ENCODE measurements at regions not wholly inside any gene's neighbourhood (a gene's known extent, or its start where the extent isn't known, plus 50 kb on each side); places are given as distances from the start of the nearest gene placed in this dataset.

DNA sequence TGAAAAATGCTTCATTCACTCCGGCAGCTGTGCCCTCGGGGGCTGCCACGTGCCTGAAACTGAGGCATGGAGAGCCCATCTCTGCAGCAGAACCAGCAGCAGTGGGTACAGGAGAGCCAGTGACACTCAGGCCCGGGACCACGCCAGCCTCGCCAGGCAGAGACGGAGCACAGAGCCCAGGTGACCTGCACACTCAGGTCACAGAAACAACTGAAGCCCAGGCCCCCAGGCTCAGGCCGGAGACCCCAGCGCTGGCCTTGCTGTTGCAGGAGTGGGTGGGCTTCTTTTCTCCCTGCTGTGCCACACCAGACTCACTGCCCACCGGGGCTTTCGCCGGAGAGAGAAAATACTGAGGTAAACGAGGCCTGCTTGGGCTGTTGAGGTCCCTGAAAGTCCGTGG is 117.3 kb downstream of the SOX1 start:
- H3K79me1 ChIP-seq (ENCODE audit: low read length) = no peaks in the 10 kb centered on the region
- H3K36me3 ChIP-seq (ENCODE audit: control insufficient read depth in 1 of 2, insufficient read depth in 2 of 2, low read length in 2 of 2) = no peaks in the 10 kb centered on the region
- no peak overlapping the region for H2AK5ac ChIP-seq (ENCODE audit: low read length)
- no peak overlapping the region for H3K14ac ChIP-seq (ENCODE audit: low read length)
- H2BK5ac ChIP-seq (ENCODE audit: low read depth, low read length, poor library complexity) = no peak overlapping the region
- no peak overlapping the region for H2BK120ac ChIP-seq (ENCODE audit: insufficient read depth, low read length, poor library complexity)
- peaks cover 5% of the 10 kb centered on the region for H3K9me3 ChIP-seq (ENCODE audit: insufficient read depth, low read depth, low read length)
- H4K8ac ChIP-seq (ENCODE audit: low read depth, low read length) = no peak overlapping the region
- no peak overlapping the region for H3K18ac ChIP-seq (ENCODE audit: low read length)
- no peak overlapping the region for H3K23ac ChIP-seq (ENCODE audit: low read length)
- H3K4me1 ChIP-seq (ENCODE audit: control insufficient read depth in 1 of 2, insufficient read depth in 2 of 2, low read length in 2 of 2) = no peaks in the 10 kb centered on the region
- no peak overlapping the region for H3K4me3 ChIP-seq (ENCODE audit: low read depth, low read length)
- H3K27ac ChIP-seq (ENCODE audit: low read depth, low read length) = no peak overlapping the region
- H3K9ac ChIP-seq (ENCODE audit: low read length) = no peak overlapping the region
- H3K4ac ChIP-seq (ENCODE audit: low read depth, low read length) = no peak overlapping the region
- H3K79me2 ChIP-seq (ENCODE audit: control insufficient read depth, insufficient read depth, low read length, poor library complexity) = no peaks in the 10 kb centered on the region
- no peak overlapping the region for H4K91ac ChIP-seq (ENCODE audit: low read depth, low read length)
- no peak overlapping the region for H2BK12ac ChIP-seq (ENCODE audit: low read length)
- no peak overlapping the region for H2AFZ ChIP-seq (ENCODE audit: insufficient read depth, low read length, poor library complexity)
- no peak for DNase-seq
- no peaks in the 10 kb centered on the region for H3K27me3 ChIP-seq (ENCODE audit: insufficient read depth, low read length)
- no peak overlapping the region for H4K12ac ChIP-seq (ENCODE audit: low read depth, low read length)
- no CpG with 5 or more reads among the region's 14 CpGs for WGBS (ENCODE audit: extremely low coverage, insufficient coverage, insufficient read length)
- H3K4me2 ChIP-seq (ENCODE audit: low read length) = no peak overlapping the region

DNA sequence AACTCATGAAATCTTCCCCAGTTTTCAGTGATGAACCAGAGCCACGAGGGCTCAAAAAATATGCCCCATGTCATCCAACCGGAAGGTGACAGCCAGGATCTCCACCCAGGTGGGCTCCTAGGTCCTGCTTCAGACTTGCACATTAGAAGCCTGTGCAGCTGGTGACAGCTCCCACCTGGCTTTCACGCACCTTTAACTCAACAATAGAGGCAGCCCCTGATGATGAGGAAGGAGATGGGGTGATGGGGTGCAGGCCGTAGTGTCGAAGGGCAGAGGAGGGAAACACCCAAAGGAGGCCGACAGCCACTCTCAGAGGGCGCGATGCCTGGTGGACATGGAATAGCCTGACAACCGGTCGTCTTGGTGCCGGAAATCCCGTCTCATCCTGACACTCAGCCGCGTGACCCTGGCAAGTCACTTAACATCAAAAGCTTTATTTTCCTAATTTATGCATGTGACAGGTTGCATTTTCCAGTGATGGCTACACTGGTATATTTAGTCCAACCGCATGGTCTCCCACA is 118.0 kb downstream of the SOX1 start:
- Histone ChIP-seq H4K91ac (ENCODE audit: low read depth, low read length) (no peak overlapping the region), H3K4ac (ENCODE audit: low read depth, low read length) (no peak overlapping the region), H3K36me3 (ENCODE audit: control insufficient read depth in 1 of 2, insufficient read depth in 2 of 2, low read length in 2 of 2) (no peaks in the 10 kb centered on the region), H3K14ac (ENCODE audit: low read length) (no peak overlapping the region), H3K9ac (ENCODE audit: low read length) (no peak overlapping the region), H3K27me3 (ENCODE audit: insufficient read depth, low read length) (no peaks in the 10 kb centered on the region), H3K4me1 (ENCODE audit: control insufficient read depth in 1 of 2, insufficient read depth in 2 of 2, low read length in 2 of 2) (no peaks in the 10 kb centered on the region), H3K18ac (ENCODE audit: low read length) (no peak overlapping the region), H4K8ac (ENCODE audit: low read depth, low read length) (no peak overlapping the region), H4K12ac (ENCODE audit: low read depth, low read length) (no peak overlapping the region), H3K4me3 (ENCODE audit: low read depth, low read length) (no peak overlapping the region), H3K27ac (ENCODE audit: low read depth, low read length) (no peak overlapping the region), H2AK5ac (ENCODE audit: low read length) (no peak overlapping the region), H2BK5ac (ENCODE audit: low read depth, low read length, poor library complexity) (no peak overlapping the region), H2AFZ (ENCODE audit: insufficient read depth, low read length, poor library complexity) (no peak overlapping the region), H2BK120ac (ENCODE audit: insufficient read depth, low read length, poor library complexity) (no peak overlapping the region), H3K79me2 (ENCODE audit: control insufficient read depth, insufficient read depth, low read length, poor library complexity) (no peaks in the 10 kb centered on the region), H3K79me1 (ENCODE audit: low read length) (no peaks in the 10 kb centered on the region), H2BK12ac (ENCODE audit: low read length) (no peak overlapping the region), H3K23ac (ENCODE audit: low read length) (no peak overlapping the region), H3K9me3 (ENCODE audit: insufficient read depth, low read depth, low read length) (peaks cover 5% of the 10 kb centered on the region), H3K4me2 (ENCODE audit: low read length) (no peak overlapping the region)
- no peak for DNase-seq
- no CpG with 5 or more reads among the region's 15 CpGs for WGBS (ENCODE audit: extremely low coverage, insufficient coverage, insufficient read length)

DNA sequence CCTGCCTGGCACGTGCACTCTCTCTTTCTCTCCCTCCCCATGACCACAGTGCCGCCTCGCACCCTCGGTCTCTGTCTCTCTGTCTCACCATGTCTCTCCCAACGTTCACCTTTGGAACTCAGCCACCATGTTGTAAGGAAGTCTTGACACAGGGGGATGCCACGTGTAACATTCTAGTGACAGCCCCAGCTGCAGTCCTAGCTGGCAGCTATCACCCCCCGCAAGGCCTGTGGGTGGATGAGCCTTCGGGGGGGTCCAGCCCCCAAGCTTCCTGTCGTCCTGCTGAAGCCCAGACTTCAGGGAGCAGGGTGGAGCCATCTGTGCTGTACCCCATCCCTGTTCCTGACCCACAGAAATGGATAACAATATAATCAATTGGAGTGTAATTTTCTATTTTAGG is 118.5 kb downstream of the SOX1 start:
- no peak overlapping the region for H3K4ac ChIP-seq (ENCODE audit: low read depth, low read length)
- no peaks in the 10 kb centered on the region for H3K27me3 ChIP-seq (ENCODE audit: insufficient read depth, low read length)
- H3K23ac ChIP-seq (ENCODE audit: low read length) = no peak overlapping the region
- H2AFZ ChIP-seq (ENCODE audit: insufficient read depth, low read length, poor library complexity) = no peak overlapping the region
- no peak overlapping the region for H3K14ac ChIP-seq (ENCODE audit: low read length)
- no peak overlapping the region for H4K8ac ChIP-seq (ENCODE audit: low read depth, low read length)
- H3K9ac ChIP-seq (ENCODE audit: low read length) = no peak overlapping the region
- H4K12ac ChIP-seq (ENCODE audit: low read depth, low read length) = no peak overlapping the region
- no CpG with 5 or more reads among the region's 9 CpGs for WGBS (ENCODE audit: extremely low coverage, insufficient coverage, insufficient read length)
- no peak overlapping the region for H3K4me3 ChIP-seq (ENCODE audit: low read depth, low read length)
- no peak overlapping the region for H3K27ac ChIP-seq (ENCODE audit: low read depth, low read length)
- H3K79me2 ChIP-seq (ENCODE audit: control insufficient read depth, insufficient read depth, low read length, poor library complexity) = no peaks in the 10 kb centered on the region
- no peak overlapping the region for H2BK120ac ChIP-seq (ENCODE audit: insufficient read depth, low read length, poor library complexity)
- no peak overlapping the region for H3K4me2 ChIP-seq (ENCODE audit: low read length)
- H3K79me1 ChIP-seq (ENCODE audit: low read length) = no peaks in the 10 kb centered on the region
- no peak overlapping the region for H4K91ac ChIP-seq (ENCODE audit: low read depth, low read length)
- H3K9me3 ChIP-seq (ENCODE audit: insufficient read depth, low read depth, low read length) = peaks cover 3% of the 10 kb centered on the region
- no peak overlapping the region for H2AK5ac ChIP-seq (ENCODE audit: low read length)
- DNase-seq = no peak
- no peak overlapping the region for H2BK5ac ChIP-seq (ENCODE audit: low read depth, low read length, poor library complexity)
- H3K36me3 ChIP-seq (ENCODE audit: control insufficient read depth in 1 of 2, insufficient read depth in 2 of 2, low read length in 2 of 2) = no peaks in the 10 kb centered on the region
- no peak overlapping the region for H2BK12ac ChIP-seq (ENCODE audit: low read length)
- no peak overlapping the region for H3K18ac ChIP-seq (ENCODE audit: low read length)
- no peaks in the 10 kb centered on the region for H3K4me1 ChIP-seq (ENCODE audit: control insufficient read depth in 1 of 2, insufficient read depth in 2 of 2, low read length in 2 of 2)

DNA sequence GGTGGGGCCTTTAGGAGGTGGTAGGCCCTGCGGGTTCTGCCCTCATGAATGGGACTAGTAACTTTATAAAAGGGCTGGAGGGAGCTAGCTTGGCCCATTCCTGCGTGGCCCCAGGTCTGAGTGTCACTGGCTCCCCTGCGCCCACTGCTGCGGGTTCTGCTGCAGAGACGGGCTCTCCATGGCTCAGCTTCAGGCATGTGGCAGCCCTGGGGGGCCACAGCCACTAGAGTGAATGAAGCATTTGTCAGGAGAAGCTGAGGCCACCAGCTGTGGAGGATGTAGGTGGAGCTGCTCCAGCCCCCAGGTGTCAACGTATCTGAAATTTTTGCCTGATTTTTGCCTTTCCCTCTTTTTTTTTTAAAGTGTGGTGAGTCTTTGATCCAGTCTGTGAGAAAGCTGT is 119.1 kb downstream of the SOX1 start:
- Histone ChIP-seq H3K4me1 (ENCODE audit: control insufficient read depth in 1 of 2, insufficient read depth in 2 of 2, low read length in 2 of 2) (no peaks in the 10 kb centered on the region), H3K27me3 (ENCODE audit: insufficient read depth, low read length) (no peaks in the 10 kb centered on the region), H3K18ac (ENCODE audit: low read length) (no peak overlapping the region), H3K36me3 (ENCODE audit: control insufficient read depth in 1 of 2, insufficient read depth in 2 of 2, low read length in 2 of 2) (no peaks in the 10 kb centered on the region), H2AK5ac (ENCODE audit: low read length) (no peak overlapping the region), H3K79me1 (ENCODE audit: low read length) (no peaks in the 10 kb centered on the region), H3K4me2 (ENCODE audit: low read length) (no peak overlapping the region), H2BK12ac (ENCODE audit: low read length) (no peak overlapping the region), H3K14ac (ENCODE audit: low read length) (no peak overlapping the region), H4K91ac (ENCODE audit: low read depth, low read length) (no peak overlapping the region), H2BK5ac (ENCODE audit: low read depth, low read length, poor library complexity) (no peak overlapping the region), H2AFZ (ENCODE audit: insufficient read depth, low read length, poor library complexity) (no peak overlapping the region), H3K23ac (ENCODE audit: low read length) (no peak overlapping the region), H3K9ac (ENCODE audit: low read length) (no peak overlapping the region), H2BK120ac (ENCODE audit: insufficient read depth, low read length, poor library complexity) (no peak overlapping the region), H3K27ac (ENCODE audit: low read depth, low read length) (no peak overlapping the region), H4K8ac (ENCODE audit: low read depth, low read length) (no peak overlapping the region), H3K4ac (ENCODE audit: low read depth, low read length) (no peak overlapping the region), H3K4me3 (ENCODE audit: low read depth, low read length) (no peak overlapping the region), H3K79me2 (ENCODE audit: control insufficient read depth, insufficient read depth, low read length, poor library complexity) (no peaks in the 10 kb centered on the region), H3K9me3 (ENCODE audit: insufficient read depth, low read depth, low read length) (peaks cover 3% of the 10 kb centered on the region), H4K12ac (ENCODE audit: low read depth, low read length) (no peak overlapping the region)
- DNase-seq = no peak
- no CpG with 5 or more reads among the region's 6 CpGs for WGBS (ENCODE audit: extremely low coverage, insufficient coverage, insufficient read length)

Data from trophoblast cell (in vitro differentiated cells and primary cell).